GM21390 (cell line): ENCODE measurements at regions not wholly inside any gene's neighbourhood (a gene's known extent, or its start where the extent isn't known, plus 50 kb on each side); places are given as distances from the start of the nearest gene placed in this dataset.
"Not testable (repeated sequence)": the region's sequence is repeated elsewhere in the genome, so short reads cannot be mapped to it uniquely, and the experiment has no call there.

Experiments used
- ATAC-seq: cut with Tn5 transposase; IDR thresholded peaks from one replicate; pipeline ENCODE4 v1.9.1; 2021; ENCODE audit not compliant: unreplicated experiment

- no peak for ATAC-seq
Observed at GRCh38 chr5:135100431-135100830, 66.4 kb upstream of the PITX1 start.

- ATAC-seq, result no peak
Observed at GRCh38 chr5:135100011-135100410, 66.0 kb upstream of the PITX1 start.

GRCh38 chr5:135097390-135097789 is 63.4 kb upstream of the PITX1 start:
- no peak for ATAC-seq

GRCh38 chr5:135095871-135096270 is 61.8 kb upstream of the PITX1 start:
- no peak for ATAC-seq

- ATAC-seq, result no peak
Observed at GRCh38 chr5:135095052-135095715, 61.2 kb upstream of the PITX1 start.

GRCh38 chr5:135094339-135095051 is 60.5 kb upstream of the PITX1 start:
- ATAC-seq, result no peak

- ATAC-seq, result not testable (repeated sequence)
Observed at GRCh38 chr5:135093483-135093882, 59.5 kb upstream of the PITX1 start.

GRCh38 chr5:135092476-135092875 is 58.4 kb upstream of the PITX1 start:
- no peak for ATAC-seq

GRCh38 chr5:135091286-135091685 is 57.3 kb upstream of the PITX1 start:
- no peak for ATAC-seq

- no peak for ATAC-seq
Observed at GRCh38 chr5:135089912-135090311, 55.9 kb upstream of the PITX1 start.

GRCh38 chr5:135088911-135089310 is 54.9 kb upstream of the PITX1 start:
- ATAC-seq, result no peak

GRCh38 chr5:135087950-135088349 is 53.9 kb upstream of the PITX1 start:
- no peak for ATAC-seq

- no peak for ATAC-seq
Observed at GRCh38 chr5:135085936-135086725, 52.1 kb upstream of the PITX1 start.

- no peak for ATAC-seq
Observed at GRCh38 chr5:135085133-135085935, 51.3 kb upstream of the PITX1 start.
